Activated CD4-positive, alpha-beta T cell treated with anti-CD3 and anti-CD28 coated beads for 4 hours (primary cell): ENCODE measurements at regions not wholly inside any gene's neighbourhood (a gene's known extent, or its start where the extent isn't known, plus 50 kb on each side); places are given as distances from the start of the nearest gene placed in this dataset.
"Not testable (repeated sequence)": the region's sequence is repeated elsewhere in the genome, so short reads cannot be mapped to it uniquely, and the experiment has no call there.

Experiments used
- DNase-seq, 2 donors: peaks; one replicate each; pipeline ENCODE4 v3.0.0-alpha.2; 2020

DNA sequence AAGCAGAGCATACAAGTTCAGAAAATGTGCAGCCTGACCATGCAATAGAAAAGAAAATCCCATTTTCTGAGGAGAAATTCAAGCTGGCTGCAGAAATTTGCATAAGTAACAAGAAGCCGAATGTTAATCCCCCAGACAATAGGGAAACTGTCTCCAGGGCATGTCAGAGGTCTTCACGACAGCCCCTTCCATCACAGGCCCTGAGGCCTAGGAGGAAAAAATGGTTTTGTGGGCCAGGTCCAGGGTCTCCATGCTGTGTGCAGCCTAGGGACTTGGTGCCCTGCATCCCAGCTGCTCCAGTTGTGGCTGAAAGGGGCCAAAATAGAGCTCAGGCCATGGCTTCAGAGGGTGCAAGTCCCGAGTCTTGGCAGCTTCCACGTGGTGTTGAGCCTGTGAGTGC is 225.8 kb upstream of the MSX2 start:
- DNase-seq = not testable (repeated sequence)

DNA sequence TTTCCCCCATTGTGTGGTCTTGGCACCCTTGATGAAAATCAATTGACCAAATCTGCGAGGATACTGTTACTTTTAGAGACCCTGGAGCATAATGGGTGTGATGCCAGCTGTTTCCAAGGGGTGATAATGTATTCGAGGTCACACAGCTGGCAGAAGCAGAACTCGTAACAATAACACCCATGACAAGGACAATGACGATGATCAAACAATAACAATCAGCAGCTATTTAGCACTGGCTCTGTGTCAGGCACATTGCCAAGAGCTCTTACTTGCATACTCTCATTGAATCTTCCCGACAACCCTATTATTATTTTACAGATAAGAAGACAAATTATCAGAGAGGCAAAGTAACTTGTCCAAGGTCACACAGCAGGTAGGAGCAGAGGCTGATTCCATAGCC is 223.7 kb upstream of the MSX2 start:
- DNase-seq = no peak

DNA sequence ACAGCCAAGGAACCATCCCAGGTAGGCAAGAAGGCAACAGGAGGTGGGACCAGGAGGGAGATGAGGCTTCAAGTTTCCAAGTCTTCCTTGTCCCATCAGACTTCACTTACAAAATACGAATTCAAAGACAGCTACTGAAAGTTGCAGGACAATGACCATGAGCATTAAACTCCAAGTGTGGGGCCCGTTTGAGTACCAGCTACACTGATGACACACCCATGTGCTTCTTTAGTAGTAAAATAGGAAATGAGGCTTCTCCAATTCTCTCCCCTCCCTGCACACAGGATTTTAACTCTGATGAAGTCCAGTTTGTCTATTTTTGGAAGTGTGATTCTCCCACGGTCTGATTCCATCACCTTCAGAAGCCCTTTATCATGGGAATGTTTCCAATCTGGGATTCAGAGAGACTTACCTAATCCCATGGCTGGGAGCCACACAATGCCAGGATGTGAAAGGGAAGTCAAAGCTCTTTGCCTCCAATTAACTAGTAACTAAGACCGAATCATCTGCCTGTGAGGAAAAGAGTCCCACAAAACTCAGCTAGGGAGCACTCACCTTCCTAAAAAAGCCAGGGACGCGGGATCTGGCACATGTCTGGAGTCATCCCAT is 222.8 kb upstream of the MSX2 start:
- DNase-seq = no peak

- no peak for DNase-seq
Measured at GRCh38 chr5:174503086-174503460, 221.3 kb upstream of the MSX2 start.

- no peak for DNase-seq
Measured at GRCh38 chr5:174503461-174504265, 220.7 kb upstream of the MSX2 start.

GRCh38 chr5:174504266-174504726 is 220.1 kb upstream of the MSX2 start:
- DNase-seq = no peak

- no peak for DNase-seq
Measured at GRCh38 chr5:174505621-174506020, 218.8 kb upstream of the MSX2 start.

DNA sequence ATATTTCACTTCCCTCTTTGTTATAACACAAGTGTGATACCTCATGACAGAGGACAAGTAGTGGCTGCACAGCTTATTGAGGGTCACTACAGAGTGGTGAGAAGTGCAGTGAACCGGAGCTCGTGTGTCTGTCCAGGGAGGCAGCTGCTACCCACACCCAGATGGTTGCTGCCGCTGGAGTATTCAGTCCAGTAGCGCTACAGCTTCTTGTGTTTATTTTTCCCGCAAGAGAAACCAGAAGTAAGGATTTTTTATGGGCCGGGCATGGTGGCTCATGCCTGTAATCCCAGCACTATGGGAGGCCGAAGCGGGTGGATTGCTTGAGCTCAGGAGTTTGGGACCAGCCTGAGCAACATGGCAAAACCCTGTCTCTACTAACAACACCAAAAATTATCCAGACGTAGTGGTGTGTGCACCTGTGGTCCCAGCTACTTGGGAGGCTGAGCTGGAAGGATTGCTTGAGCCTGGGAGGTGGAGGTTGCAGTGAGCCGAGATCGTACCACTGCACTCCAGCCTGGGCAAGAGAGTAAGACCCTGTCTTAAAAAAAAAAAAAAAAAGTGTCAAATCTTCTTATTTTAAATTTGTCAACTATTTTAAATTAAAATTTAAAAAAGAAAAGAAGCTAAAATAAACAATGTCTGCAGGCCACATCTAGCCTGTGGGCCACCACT is 213.5 kb upstream of the MSX2 start:
- not testable (repeated sequence) for DNase-seq

GRCh38 chr5:174511714-174512253 is 212.6 kb upstream of the MSX2 start:
- no peak for DNase-seq

- DNase-seq = no peak
Measured at GRCh38 chr5:174514325-174514724, 210.1 kb upstream of the MSX2 start.

DNA sequence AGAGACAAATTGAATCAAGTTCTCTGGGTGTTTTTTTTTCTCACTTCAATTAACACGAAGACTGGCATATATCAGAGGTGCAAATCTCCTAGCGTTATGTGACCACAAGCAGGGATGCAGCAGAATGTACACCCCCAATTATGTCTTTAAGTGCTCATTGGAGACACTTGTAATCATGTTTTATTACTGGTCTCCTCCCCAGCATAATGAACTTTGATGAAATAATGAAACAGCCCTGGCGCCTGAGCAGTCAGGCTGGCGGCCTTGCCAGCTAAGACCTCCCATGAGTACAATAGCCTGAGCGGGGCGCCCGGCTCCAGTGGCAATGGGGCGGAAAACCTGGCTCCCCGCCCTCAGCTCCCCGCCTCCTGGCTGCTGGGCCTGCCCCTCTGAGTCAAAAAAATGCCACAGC is 209.4 kb upstream of the MSX2 start:
- no peak for DNase-seq

GRCh38 chr5:174516741-174517140 is 207.6 kb upstream of the MSX2 start:
- no peak for DNase-seq

DNA sequence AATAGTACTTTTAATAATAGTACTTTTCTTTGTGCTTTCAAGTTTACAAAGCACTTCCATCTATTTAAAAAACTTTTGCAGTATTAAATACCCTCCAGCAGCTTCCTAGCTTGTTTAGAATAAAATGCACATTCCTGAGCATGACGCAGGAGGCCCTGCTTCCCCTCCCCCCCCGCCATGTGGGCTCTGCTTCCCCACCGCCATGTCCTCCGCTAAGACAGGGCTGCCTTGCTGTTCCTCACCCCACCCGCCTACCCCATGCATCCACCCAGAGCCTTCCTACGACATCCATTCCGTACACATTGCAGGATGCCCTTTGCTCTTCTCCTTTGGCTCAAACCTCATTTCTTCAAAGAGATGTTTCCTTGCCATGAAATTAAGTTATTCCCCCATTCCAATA is 205.9 kb upstream of the MSX2 start:
- no peak for DNase-seq

DNA sequence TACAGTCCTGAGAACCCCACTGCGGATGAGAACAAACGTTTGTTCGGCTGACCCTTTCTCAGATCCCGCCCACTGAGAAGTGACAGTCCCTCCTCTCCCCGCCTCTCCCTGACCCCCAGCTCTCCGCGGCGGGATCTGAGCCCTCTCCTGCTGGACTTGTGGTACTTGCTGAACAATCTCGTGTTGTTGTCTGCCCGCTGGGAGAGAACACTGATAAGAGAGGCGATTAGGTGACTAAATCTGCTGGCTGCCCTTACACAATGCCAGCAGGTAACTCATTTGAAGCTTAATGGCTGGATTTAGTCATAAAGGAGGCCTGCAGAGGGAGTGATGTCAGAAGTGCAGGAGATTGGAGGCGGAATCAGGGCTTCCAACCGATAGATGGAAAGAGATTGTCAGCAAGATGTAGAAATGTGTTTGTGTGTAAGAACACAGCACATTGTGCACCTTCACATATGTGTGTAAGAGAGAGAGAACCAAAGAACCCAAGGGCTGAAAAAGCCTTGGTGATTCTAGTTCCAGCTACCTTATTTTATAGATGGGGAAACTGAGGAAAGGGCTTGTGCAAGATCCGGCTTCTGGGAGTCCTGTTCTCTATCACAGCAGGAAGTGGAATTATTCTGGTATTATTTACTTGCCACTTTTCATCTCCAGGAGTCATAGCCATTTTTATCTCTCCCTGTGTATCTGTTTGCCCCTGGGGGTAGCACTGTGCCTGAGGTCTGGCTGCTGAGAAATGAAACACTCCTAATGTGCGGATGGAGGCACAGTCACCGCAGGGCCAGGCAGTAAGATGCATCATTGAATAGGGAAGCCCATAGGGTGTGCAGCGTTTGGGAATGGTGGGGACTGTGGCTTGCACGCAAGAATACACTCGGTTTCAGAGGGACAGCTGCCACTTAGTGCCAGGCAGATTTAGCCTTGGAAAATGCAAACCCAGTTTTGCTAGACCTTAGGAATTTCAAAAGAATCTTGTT is 203.7 kb upstream of the MSX2 start:
- no peak for DNase-seq

GRCh38 chr5:174521449-174521848 is 202.9 kb upstream of the MSX2 start:
- no peak for DNase-seq

GRCh38 chr5:174522480-174523260 is 201.7 kb upstream of the MSX2 start:
- DNase-seq = no peak

DNA sequence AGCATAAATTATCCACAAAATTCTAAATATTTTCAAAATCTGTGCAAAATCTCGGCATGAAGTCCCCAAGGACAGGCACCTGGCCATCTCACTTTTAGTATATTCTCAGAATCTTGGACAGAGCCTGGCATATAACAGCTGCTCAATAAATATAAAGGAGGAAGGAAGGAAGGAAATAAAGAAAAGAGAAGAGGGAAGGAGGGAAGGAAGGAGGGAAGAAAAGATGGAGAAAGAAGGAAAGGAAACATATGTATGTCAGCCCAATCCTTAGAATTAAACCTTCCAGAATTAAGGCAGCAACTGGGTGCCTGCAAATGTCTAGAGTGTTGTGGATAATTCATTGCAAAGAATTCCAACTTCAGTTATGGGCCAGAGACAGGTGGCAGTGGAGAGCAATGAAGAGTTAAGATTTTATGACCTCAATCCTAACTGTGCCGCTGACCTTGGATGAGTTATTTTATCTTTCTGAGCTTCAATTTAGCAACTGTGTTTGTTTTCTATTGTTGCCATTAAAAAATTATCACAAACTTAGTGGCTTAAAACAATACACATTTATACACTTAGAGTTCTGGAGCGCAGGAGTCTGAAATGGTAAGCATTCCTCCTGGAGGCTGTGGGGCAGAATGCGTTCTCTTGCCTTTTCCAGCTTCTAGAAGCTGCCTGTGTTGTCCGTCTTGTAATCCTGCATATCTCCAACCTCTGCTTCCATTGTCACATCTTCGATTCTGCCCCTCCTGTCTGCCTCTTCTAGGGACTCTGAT is 200.9 kb upstream of the MSX2 start:
- no peak for DNase-seq

DNA sequence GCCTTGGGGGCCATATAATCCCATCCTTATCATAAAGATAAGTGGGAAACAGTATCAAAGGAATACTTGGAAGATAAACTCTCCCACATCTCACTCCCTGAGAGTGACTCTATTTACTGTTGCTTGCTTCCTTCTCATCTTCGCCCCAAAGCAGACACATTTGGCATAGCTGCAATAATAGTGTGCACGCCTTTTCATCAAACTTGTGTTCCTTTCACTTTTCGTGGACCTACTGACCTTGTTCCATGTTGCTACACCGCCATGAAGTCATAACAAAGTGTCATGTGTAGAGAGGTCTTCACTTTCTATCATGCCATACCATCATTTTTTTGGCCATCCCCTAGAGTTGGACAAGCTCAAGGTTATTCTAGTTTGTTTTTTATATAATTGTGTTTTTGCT is 200.0 kb upstream of the MSX2 start:
- DNase-seq = no peak

GRCh38 chr5:174526177-174526576 is 198.2 kb upstream of the MSX2 start:
- no peak for DNase-seq

- DNase-seq = no peak
Measured at GRCh38 chr5:174527916-174528540, 196.4 kb upstream of the MSX2 start.
